ENCODE measurements at regions not wholly inside any gene's neighbourhood (a gene's known extent, or its start where the extent isn't known, plus 50 kb on each side); places are given as distances from the start of the nearest gene placed in this dataset.

DNA sequence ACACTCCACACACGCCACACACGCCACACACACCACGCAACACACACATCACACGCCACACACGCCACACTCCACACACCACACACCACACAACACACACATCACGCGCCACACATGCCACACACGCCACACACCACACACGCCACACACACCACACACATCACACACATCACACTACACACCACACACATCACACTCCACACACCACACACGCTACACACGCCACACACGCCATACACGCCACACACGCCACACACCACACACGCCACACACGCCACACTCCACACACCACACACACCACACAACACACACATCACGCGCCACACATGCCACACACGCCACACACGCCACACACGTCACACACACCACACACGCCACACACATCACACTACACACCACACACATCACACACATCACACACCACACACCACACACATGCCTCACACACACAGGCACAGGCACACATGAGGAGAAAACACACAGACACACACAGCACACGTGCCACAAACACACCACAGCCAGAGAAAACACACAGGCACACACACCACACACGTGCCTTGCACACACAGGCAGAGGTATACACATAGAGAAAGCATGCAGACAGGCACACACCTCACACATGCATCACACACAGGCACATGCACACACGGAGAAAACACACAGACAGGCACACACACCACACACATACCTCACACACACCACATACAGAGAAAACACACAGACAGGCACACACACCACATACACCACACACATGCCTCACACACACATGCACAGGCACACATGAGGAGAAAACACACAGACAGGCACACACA lies 241.5 kb upstream of the MYT1L start:
- no peak for TF ChIP-seq YY1 (IDR thresholded peaks at IDR 0.05; ENCODE audit: insufficient read depth, insufficient read length)
- no peak for TF ChIP-seq ZNF274 (IDR thresholded peaks at IDR 0.05; ENCODE audit: low read depth, low read length)

All from NT2/D1 (cell line).